Psoas muscle (tissue), 7 donors: ENCODE measurements at regions not wholly inside any gene's neighbourhood (a gene's known extent, or its start where the extent isn't known, plus 50 kb on each side); places are given as distances from the start of the nearest gene placed in this dataset.

ENCODE experiments used
- ATAC-seq, 4 donors: fragments of 200-7000 bp; cut with Tn5 transposase; one replicate each; pipeline ENCODE4 v1.9.1; 2020; ENCODE audit warnings: moderate library complexity in 3 of 4, mild to moderate bottlenecking in 2 of 4
- DNase-seq, 2 donors: peaks; one replicate each; pipeline ENCODE4 v3.0.0-alpha.2; 2020
- H3K27ac ChIP-seq: fragments of 200-600 bp; one replicate; pipeline ENCODE4 v1.8.0; 2022
- H3K27me3 ChIP-seq, 3 donors: fragments of 200-600 bp in 1 of 3; one replicate each; pipeline versions ENCODE4 v1.6.1 to v1.8.0; 2013 to 2022; ENCODE audit warnings: low read length in 2 of 3, mild to moderate bottlenecking in 2 of 3, moderate library complexity in 1 of 3; ENCODE audit not compliant: insufficient read depth in 3 of 3
- H3K36me3 ChIP-seq, 2 donors: fragments of 200-600 bp in 1 of 2; one replicate each; pipeline versions ENCODE4 v1.6.1 to v1.8.0; 2013 to 2022; ENCODE audit warnings: low read depth in 1 of 2, mild to moderate bottlenecking in 1 of 2, moderate library complexity in 1 of 2; ENCODE audit not compliant: insufficient read depth in 1 of 2
- H3K4me1 ChIP-seq: fragments of 200-600 bp; one replicate; pipeline ENCODE4 v1.8.0; 2022
- H3K4me3 ChIP-seq: fragments of 200-600 bp; one replicate; pipeline ENCODE4 v1.8.0; 2022; ENCODE audit warnings: mild to moderate bottlenecking
- H3K9me3 ChIP-seq: fragments of 200-600 bp; one replicate; pipeline ENCODE4 v1.8.0; 2022
- WGBS, 3 donors: extraction: QIAGEN DNeasy Blood & Tissue Kit; methylation state at CpG; one replicate each; pipeline versions ENCODE4 v1.1.6 to v1.1.7; 2013; 5-methylcytosine and 5-hydroxymethylcytosine counted together
- intact Hi-C, 2 donors: fragments of 100-400 bp; cut with DNase I; formaldehyde crosslinking; loops; one replicate each; pipeline versions ENCODE4 v1.11.0 to v1.14.2; 2022
- TF ChIP-seq, protein P1 (sequence below): fragments of 200-600 bp; IDR thresholded peaks from one replicate; pipeline ENCODE4 v1.8.0; 2022; ENCODE audit warnings: antibody characterized with exemption
- donor health status: healthy with polysubstance abuse.
- donor health status: DM: no; HTN: no; CAD: no; lungs with moderate emphysema.
- donor health status: Bipolar disorder and iron deficiency.
- donor health status: healthy.
- donor health status: DM: yes; HTN: yes; CAD: no.
- donor health status: DM: no; HTN: no; CAD: no.
- donor health status: DM: yes; HTN: yes; CAD: no.

GRCh38 chr1:105730701-105731100, 1325.8 kb upstream of the PRMT6 start:
- Histone ChIP-seq H3K9me3 (no peaks in the 10 kb centered on the region), H3K4me1 (no peaks in the 10 kb centered on the region), H3K27me3 (no peaks in the 10 kb centered on the region), H3K36me3 (no peaks in the 10 kb centered on the region), H3K27ac (no peak overlapping the region), H3K4me3 (no peak overlapping the region)
- intact Hi-C loops = no loop called here
- WGBS, 3 donors = 75 to 86% (median 81%) methylated on average over 3 of the region's 3 CpGs
- ATAC-seq (no peak), DNase-seq (no peak)
- TF ChIP-seq, protein P1, sequence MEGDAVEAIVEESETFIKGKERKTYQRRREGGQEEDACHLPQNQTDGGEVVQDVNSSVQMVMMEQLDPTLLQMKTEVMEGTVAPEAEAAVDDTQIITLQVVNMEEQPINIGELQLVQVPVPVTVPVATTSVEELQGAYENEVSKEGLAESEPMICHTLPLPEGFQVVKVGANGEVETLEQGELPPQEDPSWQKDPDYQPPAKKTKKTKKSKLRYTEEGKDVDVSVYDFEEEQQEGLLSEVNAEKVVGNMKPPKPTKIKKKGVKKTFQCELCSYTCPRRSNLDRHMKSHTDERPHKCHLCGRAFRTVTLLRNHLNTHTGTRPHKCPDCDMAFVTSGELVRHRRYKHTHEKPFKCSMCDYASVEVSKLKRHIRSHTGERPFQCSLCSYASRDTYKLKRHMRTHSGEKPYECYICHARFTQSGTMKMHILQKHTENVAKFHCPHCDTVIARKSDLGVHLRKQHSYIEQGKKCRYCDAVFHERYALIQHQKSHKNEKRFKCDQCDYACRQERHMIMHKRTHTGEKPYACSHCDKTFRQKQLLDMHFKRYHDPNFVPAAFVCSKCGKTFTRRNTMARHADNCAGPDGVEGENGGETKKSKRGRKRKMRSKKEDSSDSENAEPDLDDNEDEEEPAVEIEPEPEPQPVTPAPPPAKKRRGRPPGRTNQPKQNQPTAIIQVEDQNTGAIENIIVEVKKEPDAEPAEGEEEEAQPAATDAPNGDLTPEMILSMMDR = no peak

- no peak overlapping the region for H3K4me3 ChIP-seq
- no peak overlapping the region for H3K27ac ChIP-seq
- intact Hi-C loops = no loop called here
- WGBS, 3 donors = 80 to 91% (median 82%) methylated on average over 3 of the region's 3 CpGs
- H3K9me3 ChIP-seq = no peaks in the 10 kb centered on the region
- no peak for DNase-seq
- no peaks in the 10 kb centered on the region for H3K36me3 ChIP-seq
- ATAC-seq = no peak
- TF ChIP-seq, protein P1 = no peak
- H3K4me1 ChIP-seq = no peaks in the 10 kb centered on the region
- no peaks in the 10 kb centered on the region for H3K27me3 ChIP-seq
Measured at GRCh38 chr1:105736349-105736748, 1320.1 kb upstream of the PRMT6 start.

DNA sequence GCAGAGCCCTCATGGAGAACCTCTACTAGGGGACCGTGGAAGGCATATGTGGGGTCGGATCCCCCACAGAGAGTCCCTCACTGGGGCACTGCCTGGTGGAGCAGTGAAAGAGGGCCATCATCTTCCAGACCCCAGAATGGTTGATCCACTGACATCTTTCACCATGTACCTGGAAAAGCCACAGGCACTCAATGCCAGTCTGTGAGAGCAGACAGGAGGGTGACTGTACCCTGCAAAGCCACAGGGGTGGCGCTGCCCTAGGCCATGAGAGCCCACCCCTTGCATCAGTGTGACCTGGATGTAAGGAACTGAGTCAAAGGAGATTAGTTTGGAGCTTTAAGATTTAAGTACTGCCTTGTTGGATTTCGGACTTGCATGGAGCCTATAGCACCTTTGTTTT, 1276.7 kb upstream of the PRMT6 start:
- no peak overlapping the region for H3K27ac ChIP-seq
- H3K36me3 ChIP-seq = no peaks in the 10 kb centered on the region
- DNase-seq (no peak), ATAC-seq (no peak)
- WGBS, 3 donors = 79 to 81% (median 80%) methylated on average over 4 of the region's 4 CpGs
- H3K9me3 ChIP-seq = peaks cover 6% of the 10 kb centered on the region
- TF ChIP-seq, protein P1 = no peak
- H3K4me3 ChIP-seq = no peak overlapping the region
- intact Hi-C loops = no loop called here
- H3K4me1 ChIP-seq = no peaks in the 10 kb centered on the region
- no peaks in the 10 kb centered on the region for H3K27me3 ChIP-seq

- intact Hi-C loops = no loop called here
- H3K9me3 ChIP-seq = no peaks in the 10 kb centered on the region
- no peaks in the 10 kb centered on the region for H3K36me3 ChIP-seq
- DNase-seq (no peak), ATAC-seq (no peak)
- 36 to 52% (median 42%) methylated on average over 2 of the region's 2 CpGs for WGBS, 3 donors
- no peak overlapping the region for H3K27ac ChIP-seq
- no peaks in the 10 kb centered on the region for H3K4me1 ChIP-seq
- TF ChIP-seq, protein P1 = no peak
- H3K27me3 ChIP-seq = no peaks in the 10 kb centered on the region
- no peak overlapping the region for H3K4me3 ChIP-seq
Measured at GRCh38 chr1:105785021-105785420, 1271.5 kb upstream of the PRMT6 start.

GRCh38 chr1:105793536-105794146, 1262.8 kb upstream of the PRMT6 start:
- Histone ChIP-seq H3K4me1 (no peaks in the 10 kb centered on the region), H3K27ac (no peak overlapping the region), H3K27me3 (no peaks in the 10 kb centered on the region), H3K36me3 (no peaks in the 10 kb centered on the region), H3K9me3 (no peaks in the 10 kb centered on the region), H3K4me3 (no peak overlapping the region)
- WGBS, 3 donors = 80 to 91% (median 88%) methylated on average over 1 of the region's 1 CpG
- intact Hi-C loops = no loop called here
- no peak for DNase-seq
- ATAC-seq = no peak
- TF ChIP-seq, protein P1 = no peak
